GM18520 (cell line): ENCODE measurements at regions not wholly inside any gene's neighbourhood (a gene's known extent, or its start where the extent isn't known, plus 50 kb on each side); places are given as distances from the start of the nearest gene placed in this dataset.
"Not testable (repeated sequence)": the region's sequence is repeated elsewhere in the genome, so short reads cannot be mapped to it uniquely, and the experiment has no call there.

Experiments
- ATAC-seq: cut with Tn5 transposase; IDR thresholded peaks from one replicate; pipeline ENCODE4 v1.9.1; 2021; ENCODE audit not compliant: unreplicated experiment

DNA sequence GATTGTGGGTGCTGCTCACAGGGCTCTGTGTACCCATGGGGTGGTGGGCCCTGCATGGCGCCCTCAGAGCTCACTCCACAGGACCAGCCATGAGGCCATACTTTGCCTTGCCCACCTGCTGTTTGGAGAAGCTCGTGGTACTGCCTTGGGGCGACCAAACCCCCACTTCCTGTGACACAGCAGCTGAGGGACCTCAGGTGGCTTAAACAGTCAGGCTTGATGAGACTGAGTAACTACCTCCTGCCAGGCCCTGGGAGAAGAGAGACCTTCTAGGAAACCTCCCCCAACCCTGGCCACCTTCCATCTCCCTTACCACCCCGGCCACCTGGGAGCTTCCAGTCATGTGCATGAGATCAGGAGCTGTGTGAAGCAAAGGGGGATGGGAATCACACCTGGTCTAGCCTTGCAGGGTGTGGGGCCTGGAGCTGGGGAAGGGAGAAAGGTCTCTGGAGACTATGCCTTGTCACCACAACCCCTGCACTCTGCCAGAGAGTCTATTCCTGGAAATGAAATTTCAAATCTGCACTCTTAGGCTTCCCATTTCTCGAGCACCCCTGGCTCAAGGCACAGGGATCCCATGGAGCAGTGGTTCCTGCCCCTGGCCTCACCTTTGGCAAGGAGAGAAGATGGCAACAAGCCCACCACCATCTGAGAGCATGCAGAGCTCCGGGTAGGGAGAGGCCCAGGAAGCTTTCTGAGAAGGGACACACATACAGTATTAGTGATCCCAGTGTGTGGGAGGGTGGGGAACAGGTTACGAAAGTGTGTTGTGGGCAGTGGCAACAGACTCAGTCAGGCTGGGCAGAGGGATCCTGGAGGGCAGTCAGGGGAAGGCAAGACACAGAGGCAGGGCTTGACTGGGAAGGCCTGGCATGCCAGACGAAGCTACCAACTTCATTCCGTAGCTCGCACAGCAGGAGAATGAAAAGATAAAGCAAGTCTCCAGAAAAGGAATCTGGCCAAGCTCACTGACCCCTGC, 125.0 kb downstream of the URI1 start:
- ATAC-seq, result no peak

DNA sequence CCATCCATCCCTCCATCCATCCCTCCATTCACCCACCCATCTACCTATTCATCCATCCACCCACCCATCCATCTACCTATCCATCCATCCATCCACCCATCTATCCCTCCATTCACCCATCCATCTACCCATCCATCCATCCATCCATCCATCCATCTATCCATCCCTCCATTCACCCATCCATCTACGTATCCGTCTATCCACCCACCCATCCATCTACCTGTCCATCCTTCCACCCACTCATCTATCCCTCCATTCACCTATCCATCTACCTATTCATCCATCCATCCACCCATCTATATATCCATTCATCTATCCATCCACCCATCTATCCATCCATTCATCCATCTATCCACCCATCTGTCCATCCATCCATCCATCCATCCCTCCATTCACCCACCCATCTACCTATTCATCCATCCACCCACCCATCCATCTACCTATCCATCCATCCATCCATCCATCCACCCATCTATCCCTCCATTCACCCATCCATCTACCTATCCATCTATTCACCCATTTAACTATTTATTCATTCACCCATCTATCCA, 126.0 kb downstream of the URI1 start:
- ATAC-seq, result not testable (repeated sequence)

DNA sequence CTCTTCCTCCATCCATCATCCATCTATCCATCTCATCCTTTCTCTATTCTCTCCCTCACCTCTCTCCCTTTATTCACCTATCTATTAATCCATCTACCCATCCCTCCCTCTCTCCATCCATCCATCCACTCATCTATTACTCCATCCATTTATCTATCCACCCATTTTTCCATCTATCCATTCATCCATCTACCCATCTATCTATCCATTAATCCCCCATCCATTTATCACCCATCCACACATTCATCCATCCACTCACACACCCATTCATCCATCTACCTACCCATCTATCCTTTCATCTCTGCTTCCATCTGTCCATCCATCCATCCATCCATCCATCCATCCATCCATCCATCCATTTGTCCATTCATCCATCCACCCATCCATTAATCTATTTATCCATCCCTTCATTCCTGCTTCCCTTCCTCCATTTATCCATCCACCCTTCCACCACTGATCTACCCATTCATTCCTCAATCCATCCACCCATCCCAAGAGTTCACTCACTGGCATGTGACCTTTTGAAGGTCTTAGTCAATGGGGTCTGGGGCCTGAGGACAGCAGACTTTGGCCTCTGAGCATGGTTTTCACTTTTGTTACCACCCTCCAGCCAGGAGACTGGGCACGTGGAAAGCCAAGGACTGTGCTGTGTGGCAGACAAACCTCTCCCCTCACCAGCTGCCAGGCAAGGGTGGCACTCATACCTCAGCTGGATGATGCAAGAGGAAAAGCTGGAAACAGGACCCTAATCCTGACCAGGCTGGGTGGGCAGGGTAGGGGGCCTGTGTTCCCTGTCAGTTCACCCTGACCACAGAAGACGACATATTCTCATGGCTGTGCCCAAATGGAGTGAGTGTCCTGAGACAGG, 126.7 kb downstream of the URI1 start:
- ATAC-seq, result no peak

DNA sequence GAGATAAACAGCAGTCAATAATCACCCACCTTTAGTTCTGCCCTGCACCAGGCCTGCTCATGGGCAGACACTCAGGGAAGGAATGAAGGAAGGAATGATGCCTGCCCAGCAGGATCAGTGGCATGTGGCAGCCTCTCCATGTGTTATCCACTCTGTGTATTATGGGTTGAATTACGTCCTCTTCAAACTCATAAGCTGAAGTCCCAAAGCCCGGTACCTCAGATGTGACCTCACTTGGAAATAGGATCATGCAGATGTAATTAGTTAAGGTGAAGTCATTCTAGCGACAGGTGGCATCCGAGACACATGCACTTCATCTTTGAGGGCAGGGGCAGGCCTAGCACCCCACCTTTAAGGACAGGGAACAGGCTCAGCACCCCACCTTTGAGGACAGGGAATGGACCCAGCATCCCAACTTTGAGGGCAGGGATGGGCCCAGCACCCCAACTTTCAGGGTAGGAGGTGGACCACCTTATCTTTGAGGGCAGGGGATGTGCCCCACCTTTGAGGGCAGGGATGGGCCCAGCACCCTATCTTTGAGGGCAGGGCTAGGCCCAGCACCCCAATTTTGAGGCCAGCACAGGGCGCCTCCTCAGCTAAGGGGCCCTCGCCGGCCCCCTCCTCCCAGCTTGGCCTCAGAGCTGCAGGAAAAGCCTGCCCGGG, 127.6 kb downstream of the URI1 start:
- ATAC-seq, result no peak

DNA sequence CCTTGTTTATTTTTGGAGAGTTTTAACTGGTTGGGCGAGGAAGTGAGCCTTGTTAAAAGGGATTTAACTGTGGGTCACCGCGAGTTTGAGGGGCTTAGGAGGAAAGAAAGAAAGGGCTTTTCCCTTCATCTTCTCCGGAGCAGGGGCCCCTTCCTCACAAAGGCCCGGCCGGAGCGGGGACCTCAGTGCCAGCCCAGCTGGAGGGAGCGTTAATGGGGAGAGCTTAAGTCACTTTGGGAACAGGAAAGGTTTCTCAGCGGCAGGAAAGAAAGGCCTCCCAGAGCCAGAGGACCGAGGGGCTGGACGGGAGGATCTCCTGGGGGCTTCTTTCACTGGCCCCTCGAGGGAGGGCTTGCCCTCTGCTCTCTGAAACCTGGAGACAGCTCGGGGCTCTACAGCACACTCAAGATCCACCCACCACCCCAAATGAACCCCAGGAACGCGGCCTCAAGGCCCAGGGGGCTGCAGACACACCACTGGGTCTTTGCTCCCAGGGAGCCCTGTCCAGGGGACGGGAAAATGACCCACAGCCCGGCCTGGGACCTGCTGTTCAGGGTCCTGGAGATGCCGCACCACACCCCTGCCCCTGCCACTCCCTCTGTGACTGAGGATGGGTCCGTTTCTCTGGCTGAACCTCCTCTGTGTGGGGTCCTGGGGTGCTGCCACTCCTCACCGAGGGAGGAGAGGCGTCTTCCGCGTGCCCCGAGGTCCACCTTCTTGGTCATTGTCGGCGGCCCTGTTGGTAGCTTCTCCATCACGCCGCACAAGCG, 128.3 kb downstream of the URI1 start:
- ATAC-seq, result no peak

DNA sequence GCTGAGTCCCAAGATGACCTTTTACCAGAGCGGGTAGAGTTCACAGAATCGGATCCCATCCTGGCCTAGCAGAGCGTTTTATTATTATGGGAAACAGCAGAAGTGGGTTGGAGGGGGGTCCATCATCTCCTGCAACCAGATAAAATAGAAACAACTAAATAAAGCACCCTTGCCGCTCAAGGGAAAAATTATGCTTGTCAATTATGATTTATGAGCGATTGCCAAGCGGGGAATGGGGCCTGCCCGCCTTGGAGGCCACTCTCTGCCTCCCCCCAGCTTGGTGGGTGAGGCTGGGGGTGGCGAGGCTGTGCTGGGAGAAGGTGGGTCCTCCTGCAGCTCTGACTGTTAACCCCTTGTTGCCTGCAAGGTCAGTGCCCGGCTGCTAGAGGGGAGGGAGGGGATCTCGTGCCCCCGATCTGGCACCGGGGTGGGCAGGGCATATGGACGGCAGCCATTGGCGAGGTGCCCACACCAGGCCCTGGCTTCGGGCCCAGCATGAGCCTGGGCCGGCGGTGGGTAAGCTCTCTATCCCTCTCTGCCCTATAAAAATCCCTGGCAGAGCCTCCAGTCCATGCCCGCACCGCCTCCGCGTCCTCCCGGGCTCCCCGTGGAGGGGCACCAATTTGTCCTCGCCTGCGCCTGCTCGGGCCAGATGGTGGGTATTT, 129.1 kb downstream of the URI1 start:
- no peak for ATAC-seq

DNA sequence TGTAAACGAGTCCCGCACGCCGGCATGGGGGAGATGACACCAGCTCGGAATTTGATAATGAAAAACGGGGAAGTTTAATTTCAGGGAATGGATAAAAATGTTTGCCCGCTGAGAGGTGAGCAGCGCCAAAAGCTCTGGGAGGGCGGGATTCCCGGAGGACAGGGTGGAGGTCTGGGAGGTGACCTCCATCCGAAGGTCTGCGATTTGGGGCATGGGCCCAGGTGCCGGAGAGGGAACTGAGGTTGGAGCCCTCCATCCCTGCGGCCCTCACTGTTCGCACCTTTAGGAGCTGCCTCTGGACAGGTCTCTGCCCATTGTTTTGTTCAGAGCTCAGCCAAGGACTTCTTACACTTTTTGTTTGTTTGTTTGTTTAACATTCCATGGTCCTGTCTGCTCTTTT, 129.8 kb downstream of the URI1 start:
- ATAC-seq, result no peak

DNA sequence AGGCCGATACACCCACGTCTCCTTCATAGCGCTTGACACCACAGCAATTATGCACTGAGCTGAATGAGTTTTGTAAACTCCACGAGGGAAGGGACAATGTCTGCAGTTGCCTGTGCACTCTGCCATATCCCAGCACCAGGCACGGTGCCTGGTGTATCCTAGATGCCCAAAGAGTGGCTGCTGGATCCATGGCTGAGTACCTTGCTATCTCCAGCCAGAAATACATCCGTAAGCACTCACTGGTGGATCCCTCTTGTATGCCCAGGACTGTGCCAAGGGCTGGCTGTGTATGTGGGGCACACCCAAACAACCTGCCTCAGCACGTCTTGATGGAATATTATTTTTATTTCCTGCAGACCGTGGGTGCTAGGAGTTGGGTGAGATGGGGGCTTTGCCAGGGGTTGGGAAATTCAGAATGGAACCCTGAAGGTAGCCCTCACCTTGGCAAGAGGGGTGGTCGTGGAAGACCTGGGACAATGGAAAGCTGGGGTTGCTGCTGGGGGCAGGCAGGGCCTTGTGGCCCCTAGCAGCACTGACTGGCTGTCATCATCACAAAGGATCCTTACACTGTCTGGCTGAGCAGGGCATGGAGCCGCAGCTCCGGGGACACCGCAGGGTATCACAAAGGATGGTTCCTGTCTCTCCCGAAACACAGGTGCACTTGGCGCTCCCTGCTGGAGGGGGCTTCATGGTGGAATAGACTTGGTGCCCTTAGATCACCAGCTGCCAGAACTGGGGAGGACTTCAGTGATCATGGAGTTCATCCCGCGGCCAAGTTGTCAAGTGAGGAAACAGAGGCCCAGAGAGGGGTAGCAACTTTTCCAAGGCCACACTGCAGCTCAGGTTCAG, 131.3 kb downstream of the URI1 start:
- ATAC-seq, result no peak

DNA sequence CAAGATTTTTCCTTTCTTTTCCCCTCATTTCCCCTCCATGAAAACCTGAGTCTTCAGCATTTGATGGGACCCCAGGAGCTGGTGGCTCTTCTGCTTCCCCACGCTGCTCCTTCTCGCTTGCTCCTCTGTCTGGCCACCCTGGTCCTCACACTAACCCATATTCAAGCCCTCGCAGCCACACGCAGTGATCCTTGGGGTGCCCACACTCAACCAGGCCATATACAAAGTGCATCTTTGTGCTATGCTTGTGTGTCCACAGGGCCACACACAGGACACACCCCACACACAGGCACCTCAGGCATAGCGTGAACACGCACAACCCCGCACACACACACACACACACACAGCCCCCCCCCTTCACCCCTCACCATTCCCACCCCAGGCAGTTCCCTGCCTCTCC, 132.1 kb downstream of the URI1 start:
- ATAC-seq, result no peak

DNA sequence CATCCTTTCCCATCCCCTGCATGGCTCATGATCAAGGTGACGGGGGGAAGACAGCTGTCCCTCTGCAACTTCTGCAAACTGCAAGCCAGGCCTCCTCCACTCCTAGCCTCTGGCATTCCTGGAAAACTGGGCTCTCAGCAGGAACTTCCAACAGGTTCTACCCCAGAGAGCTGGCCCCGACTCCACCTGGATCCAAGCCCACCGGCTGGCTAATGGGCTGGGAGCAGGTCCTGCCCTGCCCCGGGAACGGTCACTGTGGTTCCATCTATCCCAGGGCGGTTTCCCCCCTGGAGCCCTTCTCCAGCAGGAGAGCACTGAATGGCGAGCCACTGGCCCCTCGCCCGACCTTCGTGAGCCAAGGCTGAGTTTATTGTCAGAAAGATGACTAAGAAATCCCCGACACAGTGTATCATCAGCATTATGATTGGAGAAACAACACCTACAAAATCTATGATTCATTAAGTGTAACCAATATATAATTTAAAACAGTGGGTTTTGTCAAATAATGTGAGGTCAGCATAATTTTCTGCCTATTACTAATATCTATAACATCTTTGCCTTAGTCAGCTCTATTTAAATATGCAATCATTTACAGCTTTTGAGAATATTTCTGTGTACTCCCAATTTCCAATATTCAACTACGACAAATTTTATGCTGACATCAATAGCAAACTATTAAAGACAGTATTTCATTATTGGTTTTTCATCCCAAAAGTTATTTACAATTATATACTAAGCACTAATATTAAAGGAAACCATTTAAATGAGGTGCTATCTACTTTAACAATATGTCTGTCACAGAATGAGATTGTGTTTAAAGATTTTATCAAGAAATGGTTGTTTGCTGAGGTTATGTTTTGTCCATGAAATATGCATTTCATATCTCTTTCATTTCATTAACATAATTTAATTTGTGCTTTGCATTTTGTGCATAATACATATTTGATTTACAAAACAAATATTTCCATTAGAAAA, 133.0 kb downstream of the URI1 start:
- ATAC-seq, result no peak

DNA sequence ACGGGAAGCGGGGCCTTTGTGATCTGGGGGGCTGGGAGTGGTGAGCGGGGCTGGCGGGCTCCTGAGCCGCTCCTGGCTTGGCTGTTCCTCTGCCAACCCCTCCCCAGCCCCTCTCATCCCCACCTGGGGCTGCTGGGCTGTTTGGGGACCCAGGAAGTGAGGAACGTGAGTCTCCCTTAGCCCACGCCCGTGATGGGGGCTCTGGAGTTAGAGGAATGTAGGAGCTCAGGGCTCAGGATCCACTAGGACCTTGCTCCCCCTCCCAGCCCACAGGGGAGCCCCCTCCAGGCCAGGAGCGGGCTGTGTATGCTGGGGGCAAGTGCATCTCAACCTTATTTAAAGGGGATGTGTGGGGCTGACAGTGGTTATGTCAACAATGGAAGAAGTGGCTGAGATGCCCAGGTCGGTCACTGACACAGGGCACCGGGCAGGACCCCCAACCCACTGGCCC, 134.1 kb downstream of the URI1 start:
- no peak for ATAC-seq

DNA sequence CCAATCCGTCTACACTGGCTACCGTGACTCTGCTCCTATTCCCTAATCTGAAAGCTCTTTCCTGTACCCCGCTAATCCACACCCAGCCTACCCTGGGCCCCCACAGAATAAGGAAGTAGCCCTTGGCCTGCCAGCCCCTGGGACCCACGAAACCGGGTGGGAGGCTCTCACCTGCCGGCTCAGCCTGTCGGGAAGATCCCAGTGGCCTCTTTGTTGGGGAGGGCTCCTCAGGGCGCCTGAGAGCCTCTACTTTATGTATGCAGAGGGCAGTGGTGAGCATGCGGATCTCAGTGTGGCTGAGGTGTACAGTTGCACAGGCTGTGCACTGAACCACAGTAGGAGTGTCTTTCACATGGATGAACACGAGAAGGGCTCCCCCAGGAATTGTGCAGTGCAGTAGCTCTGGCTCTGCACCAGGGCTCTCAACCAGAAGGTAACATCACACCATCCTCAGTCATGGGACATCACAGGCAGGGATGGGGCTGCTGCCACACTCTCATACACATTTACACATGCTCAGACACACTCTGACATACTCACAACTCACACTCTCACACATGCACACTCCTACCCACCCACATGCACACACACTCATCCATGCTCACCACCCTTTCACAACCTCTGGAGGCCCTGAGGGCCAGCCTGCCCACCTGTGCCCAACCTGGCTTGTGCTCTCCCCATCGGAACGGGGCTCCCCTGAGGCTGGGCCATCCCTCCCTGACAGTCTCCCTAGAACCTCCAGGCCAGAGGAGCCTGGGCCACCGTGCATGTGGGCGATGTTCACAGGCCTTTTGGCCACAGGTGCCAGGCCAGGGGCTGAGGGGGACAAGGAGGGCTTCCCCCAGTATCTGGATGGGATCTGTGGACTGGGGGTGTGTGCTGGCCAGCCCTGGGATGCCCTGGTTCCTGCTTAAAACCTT, 135.0 kb downstream of the URI1 start:
- no peak for ATAC-seq

DNA sequence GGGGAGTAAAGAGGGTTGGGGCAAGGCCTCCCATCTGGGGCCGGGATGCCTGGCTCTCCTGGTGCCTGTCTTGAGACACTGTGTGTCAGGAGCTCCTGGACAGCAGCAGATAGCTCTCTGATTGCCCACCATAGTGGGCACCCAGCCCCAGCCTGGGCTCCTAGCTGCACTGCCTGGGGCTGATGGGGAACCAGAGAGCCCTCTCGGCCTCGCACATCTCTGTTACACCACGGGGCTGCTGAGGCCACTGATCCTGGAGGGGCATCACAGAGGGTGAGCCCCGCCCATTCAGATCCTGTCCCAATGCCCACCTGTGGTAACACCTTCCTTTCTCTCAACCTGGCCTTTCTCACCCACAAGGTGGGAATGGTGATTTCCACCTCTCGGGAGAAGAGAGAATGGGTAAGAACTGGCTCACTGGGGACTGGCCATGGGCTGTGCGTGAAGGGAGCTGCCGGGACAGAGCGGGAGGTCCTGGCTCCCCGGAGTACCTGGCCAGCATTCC, 135.9 kb downstream of the URI1 start:
- ATAC-seq, result no peak

DNA sequence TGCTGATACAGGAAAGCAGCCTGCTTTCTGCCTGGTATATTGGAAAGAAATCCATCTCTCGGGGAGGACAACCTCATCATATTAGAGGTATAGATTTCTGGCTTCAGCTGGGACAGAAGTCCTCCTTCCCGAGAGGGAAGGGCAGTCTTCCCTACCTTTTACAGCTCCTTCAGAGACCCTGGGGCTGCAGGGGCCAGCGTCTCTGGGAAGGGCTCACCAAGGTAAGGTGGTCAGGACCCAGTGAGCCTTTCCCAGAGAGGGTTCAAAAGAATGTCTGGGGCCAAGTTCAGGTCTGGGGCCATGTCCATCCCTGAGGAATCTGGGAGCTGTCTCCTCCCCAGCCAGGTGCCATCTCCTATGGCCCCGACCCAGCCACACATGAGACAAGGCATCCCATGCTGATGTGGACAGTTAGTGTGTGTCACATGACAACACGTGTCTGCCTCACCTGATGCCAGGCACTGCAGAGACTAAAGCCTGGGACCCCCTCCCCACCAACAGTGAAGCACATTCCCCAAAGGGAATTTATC, 136.4 kb downstream of the URI1 start:
- no peak for ATAC-seq

DNA sequence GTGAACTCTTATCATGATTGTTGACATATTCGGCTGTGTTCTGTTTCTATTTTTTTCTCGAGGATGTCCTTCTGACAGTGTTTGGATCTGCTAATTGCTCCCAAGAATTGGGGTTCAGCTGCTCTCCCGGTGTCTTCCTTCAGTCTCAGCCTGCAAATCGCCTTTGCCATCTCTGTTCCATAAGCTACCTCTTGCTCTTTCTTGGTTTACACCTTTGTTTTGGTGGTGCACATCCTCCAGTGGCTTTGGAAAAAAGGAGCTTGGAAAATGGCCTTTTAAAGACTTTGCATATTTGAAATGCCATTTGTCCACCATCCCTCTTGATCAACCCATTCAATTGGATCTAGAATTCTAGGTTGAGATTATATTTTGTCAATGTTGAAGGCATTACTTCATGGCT, 137.2 kb downstream of the URI1 start:
- no peak for ATAC-seq

DNA sequence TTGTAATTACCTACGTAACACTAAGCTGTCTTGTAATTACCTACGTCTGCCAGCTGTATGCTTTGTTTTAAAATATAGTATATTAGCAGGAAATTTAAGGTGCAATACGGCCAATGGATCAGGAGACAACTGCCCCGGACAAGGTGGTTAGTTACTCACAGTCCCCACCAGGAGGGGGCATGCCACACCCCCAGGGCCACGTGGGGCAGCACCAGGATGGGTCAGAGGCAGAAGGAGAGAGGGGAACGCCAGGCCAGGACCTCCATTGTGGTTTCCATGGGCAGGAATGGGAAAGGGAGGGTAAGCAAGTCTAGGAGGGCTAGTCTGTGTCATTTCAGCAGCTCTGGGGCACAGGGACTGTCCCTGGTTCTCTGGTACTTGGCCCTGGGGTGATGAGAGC, 140.1 kb downstream of the URI1 start:
- ATAC-seq, result no peak
